ENCODE measurements at regions not wholly inside any gene's neighbourhood (a gene's known extent, or its start where the extent isn't known, plus 50 kb on each side); places are given as distances from the start of the nearest gene placed in this dataset.

DNA sequence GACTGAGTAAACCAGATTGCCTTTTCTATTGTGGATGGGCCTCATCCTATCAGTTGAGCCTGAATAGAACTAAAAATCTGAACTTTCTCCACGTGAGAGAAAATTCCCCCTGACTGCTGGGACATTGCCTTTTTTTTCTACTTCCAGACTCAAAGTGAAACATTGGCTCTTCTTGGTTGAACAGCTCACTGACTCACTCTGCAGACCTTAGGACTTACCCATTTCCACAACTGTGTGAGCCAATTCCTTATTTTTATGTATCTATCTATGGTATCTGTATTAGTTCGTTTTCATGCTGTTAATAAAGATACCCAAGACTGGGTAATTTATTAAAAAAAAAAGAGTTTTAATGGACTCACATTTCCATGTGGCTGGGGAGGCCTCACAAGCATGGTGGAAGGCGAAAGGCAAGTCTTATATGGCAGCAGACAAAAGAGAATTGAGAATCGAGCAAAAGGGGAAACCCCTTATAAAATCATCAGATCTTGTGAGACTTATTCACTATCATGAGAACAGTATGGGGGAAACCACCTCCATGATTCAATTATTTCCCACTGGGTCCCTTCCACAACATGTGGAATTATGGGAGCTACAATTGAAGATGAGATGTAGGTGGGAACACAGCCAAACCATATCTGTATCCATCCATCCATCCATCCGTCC is 306.7 kb upstream of the SLC24A2 start:
- no peak overlapping the region for H3K27ac ChIP-seq (ENCODE audit: low read depth, low read length)
- H3K4me2 ChIP-seq (ENCODE audit: insufficient read depth, low read length), result no peak overlapping the region
- H3K9me3 ChIP-seq (ENCODE audit: low read depth, low read length), result no peaks in the 10 kb centered on the region
- H3K4me3 ChIP-seq (ENCODE audit: insufficient read depth, low read length), result no peak overlapping the region
- no peaks in the 10 kb centered on the region for H4K20me1 ChIP-seq (ENCODE audit: insufficient read depth, low read length)
- no peak for TF ChIP-seq CTCF (IDR thresholded peaks at IDR 0.05; ENCODE audit: extremely low read depth, low read depth, low read length)
- no peak overlapping the region for H2AFZ ChIP-seq (ENCODE audit: low read length)
- H3K4me1 ChIP-seq (ENCODE audit: insufficient read depth, low read length), result no peaks in the 10 kb centered on the region
- no peaks in the 10 kb centered on the region for H3K36me3 ChIP-seq (ENCODE audit: insufficient read depth, low read length)
- no peaks in the 10 kb centered on the region for H3K79me2 ChIP-seq (ENCODE audit: insufficient read depth, low read length)
- DNase-seq (ENCODE audit: insufficient read length, low spot score, missing footprints), result no peak
- no peaks in the 10 kb centered on the region for H3K27me3 ChIP-seq (ENCODE audit: insufficient read depth, low read length)

DNA sequence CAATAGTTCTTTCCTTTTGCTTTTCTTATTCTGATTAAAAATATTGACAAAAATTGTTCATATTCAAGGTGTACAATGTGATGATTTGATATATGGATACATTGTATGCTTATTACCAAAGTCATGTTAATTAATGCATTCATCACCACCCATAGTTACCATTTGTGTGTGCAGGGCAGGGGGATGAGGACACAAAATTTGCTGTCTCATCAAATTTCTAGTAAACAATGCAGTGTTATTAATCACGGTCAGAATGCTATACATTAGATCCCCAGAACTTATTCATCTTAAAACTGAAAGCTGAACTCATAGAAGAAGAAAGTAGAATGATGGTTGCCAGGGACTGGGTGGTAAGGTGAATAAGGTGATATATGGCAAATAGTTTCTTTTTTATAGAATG is 303.7 kb upstream of the SLC24A2 start:
- H3K4me3 ChIP-seq (ENCODE audit: insufficient read depth, low read length), result no peak overlapping the region
- no peaks in the 10 kb centered on the region for H3K9me3 ChIP-seq (ENCODE audit: low read depth, low read length)
- H3K36me3 ChIP-seq (ENCODE audit: insufficient read depth, low read length), result no peaks in the 10 kb centered on the region
- H3K4me2 ChIP-seq (ENCODE audit: insufficient read depth, low read length), result no peak overlapping the region
- no peak for TF ChIP-seq CTCF (IDR thresholded peaks at IDR 0.05; ENCODE audit: extremely low read depth, low read depth, low read length)
- no peaks in the 10 kb centered on the region for H3K4me1 ChIP-seq (ENCODE audit: insufficient read depth, low read length)
- no peak overlapping the region for H2AFZ ChIP-seq (ENCODE audit: low read length)
- H3K27ac ChIP-seq (ENCODE audit: low read depth, low read length), result no peak overlapping the region
- no peaks in the 10 kb centered on the region for H4K20me1 ChIP-seq (ENCODE audit: insufficient read depth, low read length)
- H3K27me3 ChIP-seq (ENCODE audit: insufficient read depth, low read length), result no peaks in the 10 kb centered on the region
- no peak for DNase-seq (ENCODE audit: insufficient read length, low spot score, missing footprints)
- H3K79me2 ChIP-seq (ENCODE audit: insufficient read depth, low read length), result no peaks in the 10 kb centered on the region

DNA sequence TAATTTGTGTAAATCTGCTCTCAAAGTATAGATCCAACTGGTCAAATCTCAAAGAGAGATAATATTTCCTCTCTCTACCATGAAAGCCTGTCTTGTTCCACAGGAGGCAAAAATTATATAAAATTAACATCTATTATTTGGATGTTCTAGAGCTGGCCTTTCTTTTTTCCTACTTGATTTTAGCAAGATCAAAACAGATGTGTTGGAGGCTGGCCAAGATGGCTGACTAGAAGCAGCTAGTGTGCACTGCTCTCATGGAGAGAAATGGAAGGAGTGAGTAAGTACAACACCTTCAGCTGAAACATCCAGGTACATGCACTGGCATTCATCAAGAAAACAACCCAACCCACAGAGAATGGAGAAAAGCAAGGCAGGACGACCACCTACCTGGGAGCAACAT is 298.6 kb upstream of the SLC24A2 start:
- H3K4me2 ChIP-seq (ENCODE audit: insufficient read depth, low read length), result no peak overlapping the region
- no peak for TF ChIP-seq CTCF (IDR thresholded peaks at IDR 0.05; ENCODE audit: extremely low read depth, low read depth, low read length)
- no peaks in the 10 kb centered on the region for H3K36me3 ChIP-seq (ENCODE audit: insufficient read depth, low read length)
- H3K27ac ChIP-seq (ENCODE audit: low read depth, low read length), result no peak overlapping the region
- H3K27me3 ChIP-seq (ENCODE audit: insufficient read depth, low read length), result no peaks in the 10 kb centered on the region
- H3K4me3 ChIP-seq (ENCODE audit: insufficient read depth, low read length), result no peak overlapping the region
- no peak for DNase-seq (ENCODE audit: insufficient read length, low spot score, missing footprints)
- no peaks in the 10 kb centered on the region for H3K79me2 ChIP-seq (ENCODE audit: insufficient read depth, low read length)
- no peak overlapping the region for H2AFZ ChIP-seq (ENCODE audit: low read length)
- no peaks in the 10 kb centered on the region for H3K9me3 ChIP-seq (ENCODE audit: low read depth, low read length)
- no peaks in the 10 kb centered on the region for H3K4me1 ChIP-seq (ENCODE audit: insufficient read depth, low read length)
- no peaks in the 10 kb centered on the region for H4K20me1 ChIP-seq (ENCODE audit: insufficient read depth, low read length)

DNA sequence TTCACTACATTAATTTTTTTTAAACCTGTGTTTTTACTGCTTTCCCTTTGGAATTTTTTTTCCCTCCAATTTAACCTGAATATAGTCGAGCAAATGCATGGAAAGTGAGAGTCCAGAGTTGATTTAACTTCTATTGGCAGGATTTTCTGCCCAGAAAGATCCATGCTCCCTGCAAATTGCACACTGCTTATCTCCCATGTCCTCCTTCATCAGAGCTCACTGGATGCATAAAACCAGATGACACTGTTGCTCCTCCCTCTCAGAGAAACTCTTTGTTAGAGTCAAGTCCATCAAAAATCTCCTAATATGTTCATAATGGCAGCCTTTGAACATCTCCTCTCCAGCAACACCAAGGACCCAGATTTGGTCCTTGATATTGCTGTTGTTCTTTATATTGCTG is 297.0 kb upstream of the SLC24A2 start:
- H3K36me3 ChIP-seq (ENCODE audit: insufficient read depth, low read length), result no peaks in the 10 kb centered on the region
- no peak overlapping the region for H2AFZ ChIP-seq (ENCODE audit: low read length)
- no peak for DNase-seq (ENCODE audit: insufficient read length, low spot score, missing footprints)
- H3K27me3 ChIP-seq (ENCODE audit: insufficient read depth, low read length), result no peaks in the 10 kb centered on the region
- no peaks in the 10 kb centered on the region for H4K20me1 ChIP-seq (ENCODE audit: insufficient read depth, low read length)
- H3K4me2 ChIP-seq (ENCODE audit: insufficient read depth, low read length), result no peak overlapping the region
- no peaks in the 10 kb centered on the region for H3K4me1 ChIP-seq (ENCODE audit: insufficient read depth, low read length)
- no peaks in the 10 kb centered on the region for H3K79me2 ChIP-seq (ENCODE audit: insufficient read depth, low read length)
- TF ChIP-seq CTCF (IDR thresholded peaks at IDR 0.05; ENCODE audit: extremely low read depth, low read depth, low read length), result no peak
- H3K27ac ChIP-seq (ENCODE audit: low read depth, low read length), result no peak overlapping the region
- H3K9me3 ChIP-seq (ENCODE audit: low read depth, low read length), result no peaks in the 10 kb centered on the region
- no peak overlapping the region for H3K4me3 ChIP-seq (ENCODE audit: insufficient read depth, low read length)
